ENCODE measurements at regions not wholly inside any gene's neighbourhood (a gene's known extent, or its start where the extent isn't known, plus 50 kb on each side); places are given as distances from the start of the nearest gene placed in this dataset.

DNA sequence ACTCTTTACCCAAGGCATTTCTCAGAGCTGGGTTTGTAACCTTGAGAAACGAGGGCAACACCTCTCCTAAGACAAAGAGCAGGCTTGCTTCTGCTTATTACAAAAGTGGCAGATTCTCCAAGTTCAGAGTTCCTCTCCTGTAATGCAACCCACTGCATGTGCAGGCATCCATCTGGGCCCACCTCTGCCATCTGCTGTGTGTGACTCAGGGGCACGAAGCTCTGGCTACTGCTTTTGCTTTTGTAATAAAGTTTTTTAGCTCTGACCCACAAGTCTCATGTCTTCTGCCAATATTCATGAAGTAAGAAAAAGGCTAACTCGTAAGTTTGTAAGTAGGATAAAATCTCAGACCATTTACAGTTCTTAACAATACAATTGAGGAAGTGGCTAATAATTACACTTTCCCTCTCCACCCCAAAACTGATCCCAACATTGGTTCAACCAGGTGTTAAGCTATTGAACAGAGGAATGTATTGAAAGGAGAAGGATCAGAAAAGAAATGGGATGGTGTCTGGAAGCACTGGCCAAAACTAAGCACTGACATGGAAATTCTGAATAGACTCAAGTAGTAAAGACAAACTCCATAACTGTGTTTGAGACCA is 51.7 kb upstream of the SMLR1 start:
- DNase-seq: no peak

DNA sequence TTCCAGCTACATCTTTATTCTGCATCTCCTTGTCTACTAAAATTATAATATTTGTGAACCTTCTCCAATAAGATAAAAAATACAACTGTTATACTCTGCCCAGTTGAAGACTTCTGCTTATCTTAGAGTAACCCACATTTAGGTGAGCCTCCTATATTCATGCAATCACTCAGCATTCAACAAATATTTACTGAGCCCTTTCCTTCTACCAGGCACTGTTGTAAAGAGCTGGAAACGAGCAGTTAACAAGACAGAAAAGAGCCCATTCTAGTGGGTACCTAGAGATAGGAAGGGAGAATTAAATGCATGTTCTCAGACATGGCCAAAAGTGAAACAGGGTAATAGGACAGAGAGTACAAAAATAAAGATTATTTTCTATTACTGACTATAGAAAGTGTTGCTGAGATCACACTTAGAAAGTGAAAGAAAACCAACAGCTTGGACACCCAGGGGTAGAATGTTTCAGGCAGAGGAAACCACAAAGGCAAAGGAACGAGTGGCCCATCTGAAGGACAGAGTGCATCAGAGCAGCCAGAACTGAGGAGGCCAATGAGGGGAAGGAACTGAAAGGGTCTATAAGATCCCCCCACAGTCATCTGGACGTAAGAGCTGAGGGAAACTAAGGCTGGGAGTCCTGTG is 50.8 kb upstream of the SMLR1 start:
- no peak for DNase-seq

All from SHP77 treated with DMSO at 0.1 percent for 48 hours (cell line).